ENCODE measurements at regions not wholly inside any gene's neighbourhood (a gene's known extent, or its start where the extent isn't known, plus 50 kb on each side); places are given as distances from the start of the nearest gene placed in this dataset.
A peak's percentile ranks its signal among the peaks of the same experiment; 100 is the strongest.
"Not testable (repeated sequence)": the region's sequence is repeated elsewhere in the genome, so short reads cannot be mapped to it uniquely, and the experiment has no call there.

DNA sequence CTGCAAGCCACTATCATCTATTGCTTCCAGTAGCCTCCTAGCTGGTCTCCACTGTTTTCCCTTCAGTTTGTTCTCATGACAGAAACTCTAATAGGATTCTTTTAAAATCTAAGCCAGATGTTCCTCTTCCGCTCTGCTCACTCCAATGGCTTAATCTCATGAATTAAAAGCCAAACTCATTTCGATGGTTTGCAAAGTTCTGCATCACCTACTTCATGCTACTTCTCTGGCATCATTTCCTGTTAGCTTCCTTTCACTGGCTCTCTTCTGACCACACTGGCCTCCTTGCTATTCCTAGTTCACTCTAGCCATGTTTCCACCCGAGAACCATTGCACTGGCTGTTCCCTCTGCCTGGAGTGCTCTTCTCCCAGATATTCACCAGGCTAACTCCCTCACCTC lies 102.0 kb upstream of the LSM6 start:
- no peak for DNase-seq (ENCODE audit: low read depth)

DNA sequence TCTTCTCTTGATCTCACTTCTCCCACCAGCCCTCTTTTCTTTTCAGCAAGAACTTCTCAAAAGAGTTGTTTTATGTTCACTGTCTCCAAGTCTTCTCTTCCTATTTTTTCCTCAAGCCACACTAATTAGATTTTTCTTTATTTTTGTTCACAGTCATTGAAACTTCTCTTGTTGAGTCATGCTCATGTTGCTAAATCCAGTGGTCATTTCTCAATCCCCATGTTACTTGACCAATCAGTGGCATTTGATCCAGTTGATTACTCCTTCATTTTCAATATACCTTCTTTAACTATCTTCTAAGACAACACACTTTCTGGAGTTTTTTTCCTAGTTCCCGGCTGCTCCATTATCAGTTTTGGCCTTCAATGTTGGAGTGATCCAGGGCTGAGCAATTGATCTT lies 103.1 kb upstream of the LSM6 start:
- DNase-seq (ENCODE audit: low read depth), result no peak

DNA sequence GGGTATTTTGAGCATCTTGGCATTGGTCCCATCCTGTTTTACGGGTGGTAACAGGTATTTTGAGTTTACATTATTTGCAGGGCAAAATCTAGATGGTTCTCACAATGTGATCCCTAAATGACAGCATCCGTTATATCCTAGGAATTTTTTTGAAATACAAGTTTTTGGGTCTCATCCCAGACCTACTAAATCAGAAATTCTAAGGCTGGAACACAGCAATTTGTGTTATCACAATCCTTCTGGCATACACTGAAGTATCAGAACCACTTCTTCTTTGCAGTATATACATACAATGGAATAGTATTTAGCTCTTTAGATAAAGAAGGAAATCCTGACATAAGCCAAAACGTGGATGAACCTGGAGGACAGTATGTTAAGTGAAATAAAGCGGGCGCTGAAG lies 104.1 kb upstream of the LSM6 start:
- no peak for DNase-seq (ENCODE audit: low read depth)

DNA sequence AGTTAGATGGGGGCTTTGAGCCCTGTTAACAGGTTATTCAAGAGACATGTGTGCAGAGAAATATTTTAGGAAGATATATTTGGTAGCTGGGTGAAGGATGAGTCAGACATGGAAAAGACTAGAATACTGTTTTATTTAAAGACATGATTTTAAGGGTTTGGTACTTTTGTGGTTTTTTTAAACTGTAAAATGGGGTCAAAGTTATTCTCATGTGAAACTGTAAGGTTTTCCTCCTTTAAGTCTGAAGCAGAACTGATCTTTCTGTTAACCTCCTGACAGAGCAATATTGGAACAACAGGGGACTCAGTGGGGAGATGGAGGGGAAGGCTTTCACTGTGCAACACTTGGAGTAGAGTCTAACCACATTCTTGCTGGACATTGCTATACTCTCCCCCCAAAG lies 112.4 kb upstream of the LSM6 start:
- DNase-seq (ENCODE audit: low read depth), result no peak

DNA sequence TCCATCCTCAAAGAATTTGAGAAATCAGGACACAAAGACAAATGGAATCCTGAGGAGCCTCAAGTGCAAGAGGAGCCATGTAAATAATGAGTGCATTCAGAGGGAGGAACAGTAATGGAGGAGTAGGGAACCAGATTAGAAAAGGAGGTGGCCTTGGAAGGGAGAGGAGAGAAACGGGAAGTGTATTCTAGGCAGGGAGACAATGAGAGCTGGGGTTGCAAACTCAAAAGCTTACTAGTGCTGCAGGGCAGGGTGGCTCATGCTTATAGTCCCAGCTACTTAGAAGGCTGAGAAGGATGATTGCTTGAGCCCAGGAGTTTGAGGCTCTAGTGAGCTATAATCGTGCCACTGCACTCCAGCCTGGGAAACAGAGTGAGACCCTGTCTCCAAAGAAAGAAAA lies 113.2 kb upstream of the LSM6 start:
- DNase-seq (ENCODE audit: low read depth), result no peak

DNA sequence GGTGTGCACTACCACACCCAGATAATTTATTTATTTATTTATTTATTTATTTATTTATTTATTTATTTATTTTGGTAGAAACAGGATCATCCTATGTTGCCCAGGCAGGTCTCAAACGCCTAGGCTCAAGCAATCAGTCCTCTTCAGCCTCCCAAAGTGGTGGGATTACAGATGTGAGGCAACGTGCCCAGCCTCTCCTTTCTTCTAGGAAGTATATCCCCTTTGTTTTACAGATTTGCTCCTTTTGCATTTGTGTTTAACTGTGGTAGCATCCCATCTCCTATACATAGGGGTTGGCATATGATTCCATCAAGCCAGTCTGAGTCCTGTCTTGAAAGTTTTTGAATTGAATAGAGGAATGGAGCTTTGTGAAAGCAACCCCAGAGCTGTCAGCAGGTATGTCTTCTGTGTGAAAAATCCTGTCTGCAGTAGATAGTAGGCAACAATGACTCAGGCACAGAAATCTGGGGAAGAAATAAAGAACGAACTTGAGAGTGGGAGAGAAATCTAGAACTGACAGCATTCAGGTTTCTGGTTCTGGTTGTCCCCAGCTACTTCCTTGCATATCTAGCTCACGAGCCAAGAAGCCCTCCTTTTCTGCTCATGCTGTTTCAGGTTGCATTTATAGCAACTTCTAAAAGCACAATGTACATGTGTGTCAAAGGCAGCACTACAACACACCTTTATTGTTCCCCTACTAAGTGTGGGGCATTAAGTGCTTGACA lies 113.7 kb upstream of the LSM6 start:
- DNase-seq (ENCODE audit: low read depth), result no peak

DNA sequence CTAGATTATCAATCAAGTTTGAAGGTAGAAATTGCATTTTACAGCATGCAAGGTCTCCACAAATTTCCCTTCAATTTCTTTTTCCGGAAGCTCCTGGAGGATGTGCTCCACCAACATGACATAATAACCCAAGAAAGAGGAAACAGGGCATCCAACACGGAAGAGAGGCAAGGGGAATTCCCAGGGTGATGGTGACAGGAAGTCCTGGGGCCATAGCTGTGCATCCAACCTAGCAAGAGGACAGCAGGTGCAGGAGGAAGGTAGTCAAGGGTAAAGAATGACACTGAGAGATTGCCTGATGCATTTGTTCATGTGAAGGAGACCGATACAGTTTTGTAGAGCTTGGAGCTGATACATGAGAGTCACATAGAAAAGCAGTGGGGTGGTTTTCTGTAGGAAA lies 115.7 kb upstream of the LSM6 start:
- peak; percentile 6 for DNase-seq (ENCODE audit: low read depth)

DNA sequence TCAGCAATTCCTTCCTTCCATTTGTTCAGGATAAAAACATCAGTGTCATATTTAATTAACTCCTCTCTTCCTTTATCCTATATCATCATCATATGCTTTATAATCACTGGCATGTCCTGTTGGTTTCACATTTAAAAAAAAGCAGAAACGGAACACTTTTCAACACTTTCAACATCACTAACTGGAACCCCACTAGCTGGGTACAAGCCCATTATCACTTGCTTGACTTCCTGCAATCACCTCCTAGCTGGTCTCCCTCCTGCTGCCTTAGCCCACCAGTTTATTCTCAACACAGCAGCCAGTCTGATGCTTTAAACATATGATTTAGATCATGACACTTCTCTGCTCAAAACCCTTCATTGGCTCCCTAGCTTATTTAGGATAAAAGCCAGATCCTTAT lies 116.4 kb upstream of the LSM6 start:
- DNase-seq (ENCODE audit: low read depth), result no peak

DNA sequence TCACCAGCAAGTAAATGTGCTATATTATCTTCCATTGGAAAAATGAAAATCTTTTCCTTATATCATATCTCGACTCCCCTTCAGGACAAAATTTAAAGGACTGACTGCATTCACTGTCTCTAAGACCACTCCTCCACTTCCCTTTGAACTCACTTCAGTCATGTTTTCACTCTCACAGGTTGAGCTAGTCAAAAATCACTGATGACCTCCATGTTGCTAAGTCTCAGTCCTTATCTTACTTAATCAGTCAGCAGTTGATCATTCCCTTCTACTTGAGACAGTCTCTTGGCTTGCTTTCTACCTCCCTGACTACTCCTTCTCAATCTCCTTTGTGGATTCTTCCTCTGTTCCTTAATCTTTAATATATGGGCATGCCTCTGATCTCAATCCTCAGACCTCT lies 117.0 kb upstream of the LSM6 start:
- DNase-seq (ENCODE audit: low read depth), result no peak

DNA sequence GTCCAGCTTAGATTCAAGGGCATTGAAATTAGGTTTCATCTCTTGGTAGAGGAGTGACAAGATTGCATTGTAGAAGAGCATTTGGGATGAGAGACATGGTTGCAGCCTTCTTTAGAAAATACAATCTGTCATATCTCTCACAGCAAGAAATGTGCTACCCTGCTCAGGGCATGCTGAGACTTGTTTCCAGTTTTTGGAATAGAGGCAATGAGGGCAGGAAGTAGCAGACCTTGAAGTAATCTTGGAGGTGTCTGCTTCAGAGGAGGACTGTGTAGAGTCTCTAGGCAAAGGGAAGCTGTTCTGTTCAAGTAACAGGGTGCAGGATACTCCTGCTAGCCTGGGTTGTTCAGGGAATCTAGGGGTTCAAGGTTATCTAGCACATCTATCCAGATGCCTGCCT lies 116.1 kb upstream of the ZNF827 start:
- no peak for DNase-seq (ENCODE audit: low read depth)

DNA sequence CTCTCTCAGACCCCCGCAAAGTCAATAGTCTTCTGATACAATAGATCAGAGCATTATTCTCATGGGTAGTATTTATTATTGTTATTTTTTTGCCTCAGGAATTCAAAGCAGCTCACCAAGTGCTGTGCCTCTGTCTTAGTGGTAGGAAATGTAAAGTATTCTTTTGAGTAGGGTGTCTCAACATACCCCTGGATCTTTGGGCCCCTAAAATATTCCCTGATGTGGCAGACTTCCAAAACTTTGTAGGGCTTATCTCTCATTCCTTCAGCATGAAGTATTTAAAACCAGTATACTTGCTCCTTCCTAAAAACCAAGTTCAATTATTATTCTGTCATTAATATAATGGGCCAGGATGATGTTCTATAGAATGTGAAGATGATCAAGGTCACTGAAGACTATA lies 115.3 kb upstream of the ZNF827 start:
- DNase-seq (ENCODE audit: low read depth), result no peak

DNA sequence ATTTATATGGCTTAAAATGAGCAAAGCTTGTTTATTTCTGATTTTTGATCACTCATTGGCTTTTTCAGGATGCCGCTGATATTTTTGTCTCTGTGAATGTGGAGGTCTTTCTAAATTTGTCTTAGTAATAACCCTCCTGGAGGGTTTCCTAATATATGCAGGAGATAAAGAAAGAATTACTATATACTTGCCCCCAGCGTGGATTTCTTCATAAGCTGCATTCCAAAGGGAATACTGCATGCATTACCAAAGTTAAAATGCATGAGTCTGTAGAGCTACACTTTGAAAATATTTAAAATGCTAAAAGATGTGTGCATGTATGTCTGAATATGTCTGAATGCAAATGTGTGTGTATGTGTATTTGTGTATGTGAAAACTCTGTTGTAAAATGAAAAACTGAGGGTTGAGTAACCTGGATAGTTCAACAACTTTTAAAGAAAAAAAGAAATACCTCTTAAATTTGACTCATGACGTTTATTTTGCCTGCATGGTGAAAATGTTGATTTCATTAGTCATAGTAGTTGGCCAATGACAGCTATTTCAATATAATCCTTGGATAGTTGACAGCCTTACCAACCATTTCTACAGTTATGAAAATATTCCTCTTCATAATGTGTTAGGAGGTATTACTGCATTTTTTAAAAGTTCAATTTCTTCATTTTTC lies 113.2 kb upstream of the ZNF827 start:
- peak; percentile 64 for DNase-seq (ENCODE audit: low read depth)

DNA sequence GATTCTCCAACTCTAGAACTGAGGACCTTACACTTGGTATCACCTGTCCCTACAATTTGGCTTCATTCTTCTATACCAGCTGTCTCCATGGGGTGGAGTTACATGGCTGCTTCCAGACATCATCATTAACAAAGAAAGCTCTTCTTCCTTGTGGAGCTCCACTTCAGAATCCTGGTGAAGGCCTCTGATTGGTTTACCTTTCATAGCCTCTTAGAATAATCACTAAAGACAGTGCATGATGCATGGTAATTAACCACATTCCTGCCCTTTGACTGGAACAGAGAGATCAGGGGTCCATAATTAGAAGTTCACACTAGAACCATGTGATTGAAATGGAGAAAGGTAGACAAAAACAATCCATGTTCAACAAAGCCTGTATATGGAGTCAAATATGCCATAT lies 112.6 kb upstream of the ZNF827 start:
- DNase-seq (ENCODE audit: low read depth), result no peak

DNA sequence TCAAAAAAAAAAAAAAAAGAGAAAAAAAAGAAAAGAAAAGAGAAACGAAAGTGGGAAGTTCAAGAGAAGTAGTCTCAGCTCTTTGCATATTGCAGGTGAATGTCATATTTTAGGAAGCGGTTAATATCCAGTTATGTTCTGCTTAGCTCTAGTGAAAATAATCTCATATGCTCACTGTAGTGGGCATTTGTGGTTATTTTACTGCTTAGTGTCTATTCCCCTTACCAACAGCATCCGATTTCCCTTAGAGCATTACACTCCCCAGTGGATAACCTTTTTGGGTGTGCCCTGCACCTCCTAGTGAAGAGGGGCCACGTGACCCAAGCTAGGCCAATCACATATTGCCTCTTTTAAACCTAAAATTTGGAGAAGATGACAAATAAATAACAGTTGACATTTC lies 111.2 kb upstream of the ZNF827 start:
- DNase-seq (ENCODE audit: low read depth), result no peak

DNA sequence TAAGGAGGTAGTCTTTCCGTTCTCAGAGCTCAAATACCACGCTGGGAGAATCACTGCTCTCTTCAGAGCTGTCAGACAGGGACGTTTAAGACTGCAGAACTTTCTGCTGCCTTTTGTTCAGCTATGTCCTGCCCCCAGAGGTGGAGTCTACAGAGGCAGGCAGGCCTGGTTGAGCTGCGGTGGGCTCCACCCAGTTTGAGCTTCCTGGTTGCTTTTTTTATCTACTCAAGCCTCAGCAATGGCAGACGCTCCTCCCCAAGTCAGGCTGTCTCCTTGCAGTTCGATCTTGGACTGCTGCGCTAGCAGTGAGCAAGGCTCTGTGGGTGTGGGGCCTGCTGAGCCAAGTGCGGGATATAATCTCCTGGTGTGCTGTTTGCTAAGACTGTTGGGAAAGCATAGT lies 109.1 kb upstream of the ZNF827 start:
- DNase-seq (ENCODE audit: low read depth), result not testable (repeated sequence)

DNA sequence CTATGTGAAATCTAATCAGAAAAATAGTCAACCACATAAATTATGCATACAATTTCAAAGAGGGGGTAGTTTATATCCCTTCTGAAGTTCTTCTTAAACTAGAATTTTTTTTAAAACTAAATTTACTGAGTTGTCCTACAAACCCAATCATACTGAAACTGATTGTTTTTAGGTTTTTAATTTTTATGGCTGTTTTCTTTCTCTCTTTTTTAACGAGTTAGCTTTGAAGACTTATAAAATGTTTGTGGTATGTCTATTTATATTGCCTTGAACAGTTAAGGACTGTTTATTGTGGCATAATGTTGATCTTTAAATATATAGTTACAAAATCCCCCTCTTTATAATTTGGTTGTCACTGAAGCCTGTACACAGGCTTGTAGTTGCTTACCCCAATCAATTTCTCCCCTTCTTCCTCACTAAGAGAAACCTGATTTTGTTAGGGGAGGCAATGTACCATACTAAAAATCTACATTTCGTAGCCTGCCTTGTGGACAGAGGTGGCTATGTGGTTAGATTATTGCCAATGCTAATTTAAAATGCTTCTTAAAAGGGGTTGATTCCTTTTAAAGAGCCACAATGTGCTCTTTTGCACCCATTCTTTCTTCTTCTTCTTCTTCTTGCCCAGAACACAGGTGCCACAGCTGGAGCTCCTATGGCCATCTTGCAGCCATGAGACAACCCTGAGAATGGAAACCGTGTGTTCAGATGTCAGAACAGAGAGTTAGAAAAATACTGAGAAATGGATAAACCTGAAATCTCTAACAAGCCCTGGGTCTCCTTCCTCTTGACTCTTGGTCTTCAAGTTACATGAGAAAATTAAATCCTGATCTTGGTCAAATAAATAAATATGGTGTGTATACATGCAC lies 102.7 kb upstream of the ZNF827 start:
- no peak for DNase-seq (ENCODE audit: low read depth)

DNA sequence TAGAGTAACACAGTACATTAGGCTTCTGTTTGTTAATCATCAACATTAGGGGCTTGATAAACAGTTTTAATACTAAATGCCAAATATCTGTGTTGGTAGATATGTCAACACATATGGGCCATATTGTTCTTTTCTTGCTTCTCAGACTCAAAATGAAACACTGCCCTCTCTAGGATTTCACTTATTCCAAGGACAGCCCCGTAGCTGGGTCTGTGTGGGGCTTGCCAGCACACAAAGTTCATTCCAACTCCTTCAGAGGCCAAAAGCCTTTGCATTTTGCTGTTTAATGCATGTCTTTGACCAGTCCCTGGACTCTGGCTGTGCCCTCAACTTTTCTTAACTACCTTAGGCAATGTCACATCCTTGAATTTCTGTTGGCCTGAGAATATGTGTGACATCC lies 102.0 kb upstream of the ZNF827 start:
- no peak for DNase-seq (ENCODE audit: low read depth)

DNA sequence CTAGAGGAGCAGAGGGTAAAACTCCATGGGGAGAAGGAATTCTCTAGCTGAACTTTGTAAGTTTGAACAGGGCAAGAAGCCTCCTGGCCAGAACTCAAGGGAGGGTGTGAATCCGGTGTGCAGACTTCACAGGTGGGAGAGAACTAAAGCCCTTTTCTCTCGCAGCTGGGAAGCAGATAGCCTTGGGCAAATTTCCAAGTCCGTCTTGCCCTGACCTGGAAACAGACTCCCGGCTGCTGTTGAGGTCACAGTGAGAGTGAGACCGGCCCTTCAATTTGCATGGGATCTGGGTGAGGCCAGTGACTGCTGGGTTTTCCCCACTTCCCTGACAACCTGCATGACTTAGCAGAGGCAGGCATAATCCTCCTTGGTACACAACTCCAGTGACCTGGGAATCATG lies 94.5 kb upstream of the ZNF827 start:
- DNase-seq (ENCODE audit: low read depth), result no peak

DNA sequence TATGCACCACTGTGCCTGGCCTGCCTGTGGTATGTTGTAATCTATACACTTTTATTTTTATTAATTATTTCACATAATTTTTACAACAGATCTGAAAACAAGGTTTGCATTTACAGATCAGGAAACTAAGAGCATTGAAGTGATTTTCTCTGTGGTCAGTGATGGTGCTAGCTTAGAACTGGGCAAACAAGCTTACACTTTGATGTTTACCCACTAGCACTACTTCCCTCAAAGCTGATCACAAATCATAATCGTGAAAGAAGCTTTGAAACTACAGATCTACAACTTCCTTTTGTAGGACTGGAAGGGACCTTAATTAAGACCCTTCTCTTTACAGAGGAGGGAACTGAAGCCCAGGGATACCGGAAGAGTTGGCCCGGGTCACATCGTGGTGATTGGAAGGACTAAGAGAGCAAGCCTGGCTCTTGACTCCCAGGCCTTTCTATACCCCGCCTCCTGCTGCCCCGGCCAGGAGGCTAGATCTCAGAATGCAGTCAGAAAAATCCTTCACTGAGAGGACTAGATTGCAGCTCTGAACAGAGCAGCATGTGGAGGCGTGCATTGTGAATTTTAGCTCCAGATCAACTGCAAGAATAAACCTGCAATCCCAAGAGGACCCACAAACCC lies 93.7 kb upstream of the ZNF827 start:
- DNase-seq (ENCODE audit: low read depth), result no peak

DNA sequence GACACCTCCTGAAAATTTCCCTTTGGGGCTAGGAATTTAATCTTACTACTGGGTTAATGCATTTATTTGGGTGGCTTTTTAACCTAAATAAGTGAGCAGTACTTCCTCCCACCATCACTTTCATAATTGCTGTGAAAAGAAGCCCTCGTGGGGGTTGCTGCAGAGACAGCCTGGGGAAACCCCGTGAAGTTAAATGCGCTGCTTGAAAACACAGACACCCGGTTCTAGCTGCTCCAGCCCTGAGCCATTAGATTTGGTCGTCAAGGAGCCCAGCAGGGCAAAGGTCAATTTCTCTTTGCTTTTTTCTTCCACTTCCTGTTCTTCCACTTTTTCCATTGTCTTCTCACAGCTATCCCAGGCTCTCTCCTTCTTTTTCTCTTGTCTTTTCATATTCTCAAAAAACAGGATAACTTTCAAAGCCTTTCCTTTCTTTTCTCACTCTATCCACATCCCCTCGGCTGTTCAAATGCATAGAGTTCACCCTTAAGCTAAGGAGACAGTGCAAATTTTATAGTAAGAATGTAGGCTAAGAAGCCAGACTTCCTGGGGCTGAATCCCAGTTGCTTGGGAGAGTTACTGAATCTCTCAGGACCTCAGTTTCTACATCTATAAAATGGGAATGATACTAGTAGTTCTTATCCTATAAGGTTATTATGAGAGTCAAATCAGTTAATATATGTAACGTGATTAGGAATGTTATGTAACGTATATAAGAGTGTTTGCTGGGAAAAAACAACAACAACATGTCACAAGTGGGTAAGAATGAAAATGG lies 91.5 kb upstream of the ZNF827 start:
- DNase-seq (ENCODE audit: low read depth), result no peak

DNA sequence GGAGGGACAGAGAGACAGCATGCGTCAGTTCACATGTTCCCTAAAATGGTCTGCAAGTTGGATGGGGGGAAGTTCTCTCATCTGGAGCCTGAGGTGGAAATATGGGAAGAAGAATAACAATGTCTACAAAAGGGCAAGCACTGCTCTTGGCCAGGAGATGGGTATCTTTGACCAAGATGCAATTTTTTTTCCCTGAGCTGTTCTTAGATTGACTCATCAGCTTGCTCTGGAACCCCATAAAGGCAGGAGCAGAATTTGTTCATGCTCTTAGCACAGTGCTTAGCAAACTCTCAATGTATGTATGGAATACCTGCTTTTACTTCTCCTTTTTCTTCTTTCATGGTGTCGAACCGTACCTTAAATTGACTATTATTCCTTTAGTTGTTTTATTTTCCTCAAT lies 90.5 kb upstream of the ZNF827 start:
- peak; percentile 45 for DNase-seq (ENCODE audit: low read depth)

DNA sequence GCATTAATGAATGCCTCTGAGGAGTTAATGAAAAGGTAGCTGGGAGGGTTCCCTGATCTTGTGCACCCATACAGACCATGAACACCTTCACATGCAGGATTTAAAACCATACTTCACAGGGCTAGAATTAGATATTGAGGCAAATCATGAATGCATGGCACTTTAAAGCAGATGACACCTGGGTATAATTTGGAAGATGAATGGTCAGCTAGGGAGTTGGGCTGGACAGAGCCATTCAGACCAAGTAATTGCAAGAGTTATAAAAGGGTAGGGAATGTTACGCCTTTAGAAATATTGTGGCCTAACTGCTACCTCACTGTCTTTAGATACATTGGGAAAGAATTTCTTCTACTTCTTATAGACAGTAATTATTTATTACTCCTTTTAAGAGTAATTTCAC lies 89.1 kb upstream of the ZNF827 start:
- DNase-seq (ENCODE audit: low read depth), result no peak
